GM10248 (cell line): ENCODE measurements at regions not wholly inside any gene's neighbourhood (a gene's known extent, or its start where the extent isn't known, plus 50 kb on each side); places are given as distances from the start of the nearest gene placed in this dataset.

Source experiments
- CTCF ChIA-PET: fragments of 300-600 bp; sonication (Branson Sonifier 250); formaldehyde crosslinking; extraction: SDS; loops from one replicate; lab custom pipeline; 2021; ENCODE audit warnings: antibody characterized with exemption; lab: Yijun Ruan, JAX
- POLR2A ChIA-PET: fragments of 350-650 bp; sonication (Branson Sonifier 250); formaldehyde crosslinking; extraction: SDS; loops from one replicate; lab custom pipeline; 2020; ENCODE audit warnings: antibody characterized with exemption; lab: Yijun Ruan, JAX
- DNase-seq: peaks from one replicate; pipeline ENCODE4 v3.0.0; 2012; ENCODE audit errors: extremely low spot score
- CTCF ChIP-seq: IDR thresholded peaks from 2 replicates; pipeline ENCODE4 v1.5.1; 2012; ENCODE audit warnings: mild to moderate bottlenecking, low read depth; ENCODE audit errors: extremely low read depth, missing control alignments, control extremely low read depth

GRCh38 chr22:49023161-49023878 lies 804.4 kb downstream of the BRD1 start:
- no peak for DNase-seq
- no peak for TF ChIP-seq CTCF
- ChIA-PET POLR2A (no interaction called here), CTCF (no interaction called here)

GRCh38 chr22:49022816-49023160 lies 804.9 kb downstream of the BRD1 start:
- no peak for TF ChIP-seq CTCF
- no peak for DNase-seq
- ChIA-PET CTCF (no interaction called here), POLR2A (no interaction called here)

GRCh38 chr22:49021926-49022815 lies 805.5 kb downstream of the BRD1 start:
- ChIA-PET POLR2A (no interaction called here), CTCF (no interaction called here)
- no peak for TF ChIP-seq CTCF
- DNase-seq, result no peak

- DNase-seq, result no peak
- POLR2A ChIA-PET, result no interaction called here
- no peak for TF ChIP-seq CTCF
- CTCF ChIA-PET, result no interaction called here
These were observed 806.3 kb downstream of the BRD1 start for GRCh38 chr22:49021131-49021925.

- ChIA-PET CTCF (no interaction called here), POLR2A (no interaction called here)
- no peak for DNase-seq
- no peak for TF ChIP-seq CTCF
These were observed 807.6 kb downstream of the BRD1 start for GRCh38 chr22:49019737-49020713.
